GM12878 (cell line): ENCODE measurements at regions not wholly inside any gene's neighbourhood (a gene's known extent, or its start where the extent isn't known, plus 50 kb on each side); places are given as distances from the start of the nearest gene placed in this dataset.

Source experiments
- ATAC-seq: fragments of 200-7000 bp; cut with Tn5 transposase; 3 replicates; pipeline ENCODE4 v1.9.1; 2020; ENCODE audit warnings: mild to moderate bottlenecking, moderate library complexity
- BruUV-seq: library from RNA; stranded (reverse); fragments of 400-500 nt; replicated peaks from 2 replicates; lab custom pipeline; 2021; lab: Mats Ljungman, UMichigan
- CTCF ChIA-PET: fragments of 300-600 bp; sonication (Branson Sonifier 250); formaldehyde crosslinking; extraction: SDS; loops from one replicate; lab custom pipeline; 2021; ENCODE audit warnings: inconsistent platforms; lab: Yijun Ruan, JAX
- POLR2A ChIA-PET: fragments of 350-600 bp; formaldehyde crosslinking; extraction: SDS; loops from one replicate; lab custom pipeline; 2021; ENCODE audit warnings: inconsistent platforms; lab: Charles Lee
- RAD21 ChIA-PET: fragments of 300-600 bp; sonication (Branson Sonifier 250); formaldehyde crosslinking; loops from one replicate; lab custom pipeline; 2023; ENCODE audit warnings: antibody characterized with exemption; ENCODE audit not compliant: unreplicated experiment; lab: Charles Lee
- SMC1A ChIA-PET: fragments of 300-600 bp; sonication (Branson Sonifier 250); formaldehyde crosslinking; loops from one replicate; lab custom pipeline; 2023; ENCODE audit not compliant: unreplicated experiment, uncharacterized antibody; lab: Charles Lee
- DNase-seq: peaks from one replicate; pipeline ENCODE4 v3.0.0-alpha.2; 2011; ENCODE audit warnings: low read depth, low spot score
- FAIRE-seq: peaks from 3 replicates; lab custom pipeline; 2011; peaks lifted over from hg19 to GRCh38; lab: Jason Lieb, UNC
- H2AFZ ChIP-seq: 2 replicates; pipeline ENCODE4 v1.6.0; 2011; ENCODE audit warnings: low read depth, low read length, control low read depth; ENCODE audit not compliant: control insufficient read depth
- H3K27ac ChIP-seq: 2 replicates; pipeline ENCODE4 v1.5.1; 2011; ENCODE audit warnings: control low read depth; ENCODE audit not compliant: control insufficient read depth, insufficient read depth
- H3K27me3 ChIP-seq, 2 experiments: replicated peaks in 1 of 2; 2 replicates each; pipeline versions ENCODE4 v1.6.0 to v1.6.1; 2011; ENCODE audit warnings: low read length in 1 of 2; ENCODE audit not compliant: control insufficient read depth in 2 of 2, insufficient read depth in 2 of 2
- H3K36me3 ChIP-seq, 2 experiments: 2 replicates each; pipeline ENCODE4 v1.5.1; 2011; ENCODE audit warnings: low read length in 1 of 2; ENCODE audit not compliant: control insufficient read depth in 2 of 2, insufficient read depth in 2 of 2
- H3K4me1 ChIP-seq: 2 replicates; pipeline ENCODE4 v1.6.1; 2011; ENCODE audit warnings: mild to moderate bottlenecking, low read length, moderate library complexity, mixed read lengths; ENCODE audit not compliant: control insufficient read depth, insufficient read depth
- H3K4me2 ChIP-seq: 2 replicates; pipeline ENCODE4 v1.6.0; 2011; ENCODE audit warnings: control low read depth; ENCODE audit not compliant: control insufficient read depth, insufficient read depth
- H3K4me3 ChIP-seq: fragments of 200-600 bp; sonication (generic); 2 replicates; pipeline ENCODE4 v1.5.1; 2016
- H3K79me2 ChIP-seq: 2 replicates; pipeline ENCODE4 v1.6.0; 2011; ENCODE audit warnings: low read length; ENCODE audit not compliant: control insufficient read depth, insufficient read depth
- H3K9ac ChIP-seq: 2 replicates; pipeline ENCODE4 v1.8.0; 2011; ENCODE audit warnings: low read length, control low read depth, mixed read lengths; ENCODE audit not compliant: control insufficient read depth, insufficient read depth
- H3K9me3 ChIP-seq: replicated peaks from 3 replicates; pipeline ENCODE4 v1.5.1; 2011; ENCODE audit warnings: mild to moderate bottlenecking, low read length; ENCODE audit not compliant: control insufficient read depth, insufficient read depth
- H4K20me1 ChIP-seq: 2 replicates; pipeline ENCODE4 v1.6.0; 2011; ENCODE audit not compliant: control insufficient read depth, insufficient read depth
- ATF2 ChIP-seq: IDR thresholded peaks from 2 replicates; pipeline ENCODE4 v1.6.1; 2012; ENCODE audit warnings: low read length, inconsistent platforms
- BACH1 ChIP-seq: fragments of 450-650 bp; IDR thresholded peaks from 2 replicates; pipeline ENCODE4 v1.6.1; 2017; ENCODE audit warnings: mild to moderate bottlenecking, borderline replicate concordance
- BCL11A ChIP-seq: IDR thresholded peaks from 2 replicates; pipeline ENCODE4 v1.6.1; 2011; ENCODE audit warnings: low read depth, low read length
- IRF5 ChIP-seq: fragments of 450-650 bp; IDR thresholded peaks from 2 replicates; pipeline ENCODE4 v1.6.1; 2017; ENCODE audit warnings: borderline replicate concordance
- SREBF1 ChIP-seq: IDR thresholded peaks from 2 replicates; pipeline ENCODE4 v1.6.1; 2012; ENCODE audit warnings: mild to moderate bottlenecking, low read length
- TCF7 ChIP-seq: IDR thresholded peaks from 2 replicates; pipeline ENCODE4 v1.6.1; 2014; ENCODE audit warnings: antibody characterized with exemption, borderline replicate concordance
- ZBTB40 ChIP-seq: fragments of 450-650 bp; IDR thresholded peaks from 2 replicates; pipeline ENCODE4 v1.6.1; 2016; ENCODE audit warnings: mild to moderate bottlenecking, moderate library complexity, borderline replicate concordance
- ZNF592 ChIP-seq: fragments of 450-650 bp; IDR thresholded peaks from 2 replicates; pipeline ENCODE4 v1.6.1; 2017; ENCODE audit warnings: mild to moderate bottlenecking, moderate library complexity
- ZZZ3 ChIP-seq: IDR thresholded peaks from 2 replicates; pipeline ENCODE4 v1.6.1; 2011; ENCODE audit warnings: low read depth; ENCODE audit not compliant: control insufficient read depth, insufficient read length
- WGBS: methylation state at CpG from one replicate; pipeline ENCODE4 v1.1.6; 2016; ENCODE audit warnings: low lambda C conversion rate; ENCODE audit not compliant: insufficient replicate concordance, insufficient coverage; ENCODE audit errors: missing lambda C conversion rate; 5-methylcytosine and 5-hydroxymethylcytosine counted together
- in situ Hi-C: fragments of 300-500 bp; cut with MboI; formaldehyde crosslinking; loops from 9 replicates; pipeline ENCODE4 v1.14.3; 2018; ENCODE audit warnings: mixed read lengths
- intact Hi-C: fragments of 100-400 bp; cut with micrococcal nuclease; formaldehyde crosslinking; loops from one replicate; pipeline ENCODE4 v1.14.2; 2022; ENCODE audit not compliant: unreplicated experiment

- Histone ChIP-seq H3K4me1 (no peaks in the 10 kb centered on the region), H2AFZ (no peak overlapping the region), H3K36me3 (no peaks in the 10 kb centered on the region), H3K27ac (no peak overlapping the region), H3K9me3 (no peaks in the 10 kb centered on the region), H3K4me3 (no peak overlapping the region), H3K79me2 (no peaks in the 10 kb centered on the region), H3K27me3 (no peaks in the 10 kb centered on the region), H3K9ac (no peak overlapping the region), H4K20me1 (no peaks in the 10 kb centered on the region), H3K4me2 (no peak overlapping the region)
- 44% methylated on average over 4 of the region's 4 CpGs for WGBS
- CTCF ChIA-PET = no interaction called here
- in situ Hi-C loops = no loop called here
- intact Hi-C loops = no loop called here
- POLR2A ChIA-PET = no interaction called here
- ATAC-seq = no peak
- SMC1A ChIA-PET = interaction anchor here (1.1 to 1.3 kb wide), 2 partner anchors 9 to 19 kb away, joined by 3 to 5 read pairs; no protein-coding TSS in a partner anchor
- TF ChIP-seq IRF5 (no peak), ZZZ3 (no peak), BACH1 (no peak), BCL11A (no peak), TCF7 (no peak), ATF2 (no peak), ZNF592 (no peak), ZBTB40 (no peak), SREBF1 (no peak)
- no peak for DNase-seq
- no TSS peak for BruUV-seq
- FAIRE-seq = no peak
- RAD21 ChIA-PET = no interaction called here
These were observed 156.1 kb downstream of the WNT7A start for GRCh38 chr3:13723676-13724207.
